GM19193 (cell line): ENCODE measurements at regions not wholly inside any gene's neighbourhood (a gene's known extent, or its start where the extent isn't known, plus 50 kb on each side); places are given as distances from the start of the nearest gene placed in this dataset.
A peak's percentile ranks its signal among the peaks of the same experiment; 100 is the strongest.

Experiments
- POLR2A ChIP-seq: IDR thresholded peaks from 4 replicates; pipeline ENCODE4 v1.6.1; 2011; ENCODE audit not compliant: insufficient read depth, insufficient read length; ENCODE audit errors: extremely low read depth

GRCh38 chr12:92987362-92987761 lies 58.3 kb upstream of the EEA1 start:
- TF ChIP-seq POLR2A: no peak

- peak; percentile 69 for TF ChIP-seq POLR2A
Observed at GRCh38 chr12:92987846-92988621, 58.9 kb upstream of the EEA1 start.

- TF ChIP-seq POLR2A: no peak
Observed at GRCh38 chr12:92988622-92989130, 59.6 kb upstream of the EEA1 start.

GRCh38 chr12:92989715-92990484 lies 60.8 kb upstream of the EEA1 start:
- peak; percentile 9 for TF ChIP-seq POLR2A

- TF ChIP-seq POLR2A: no peak
Observed at GRCh38 chr12:92991134-92991533, 62.0 kb upstream of the EEA1 start.

GRCh38 chr12:92992041-92992440 lies 62.9 kb upstream of the EEA1 start:
- no peak for TF ChIP-seq POLR2A

GRCh38 chr12:92993259-92993658 lies 64.2 kb upstream of the EEA1 start:
- TF ChIP-seq POLR2A: no peak

- TF ChIP-seq POLR2A: no peak
Observed at GRCh38 chr12:92995258-92995903, 66.3 kb upstream of the EEA1 start.

- no peak for TF ChIP-seq POLR2A
Observed at GRCh38 chr12:93000026-93000425, 70.9 kb upstream of the EEA1 start.

- TF ChIP-seq POLR2A: no peak
Observed at GRCh38 chr12:93001407-93001806, 72.3 kb upstream of the EEA1 start.

GRCh38 chr12:93002293-93003054 lies 73.4 kb upstream of the EEA1 start:
- TF ChIP-seq POLR2A: no peak

- TF ChIP-seq POLR2A: no peak
Observed at GRCh38 chr12:93003531-93004239, 74.6 kb upstream of the EEA1 start.

GRCh38 chr12:93005928-93006392 lies 76.9 kb upstream of the EEA1 start:
- no peak for TF ChIP-seq POLR2A
